Thyroid gland (tissue), 4 donors: ENCODE measurements at regions not wholly inside any gene's neighbourhood (a gene's known extent, or its start where the extent isn't known, plus 50 kb on each side); places are given as distances from the start of the nearest gene placed in this dataset.

Experiments used
- DNase-seq, 2 donors: peaks; one replicate each; pipeline ENCODE4 v3.0.0-alpha.2; 2019
- H3K27ac ChIP-seq, 3 donors: fragments of 200-600 bp; sonication (generic); 1 replicate in 2 of 3; 2 replicates in 1 of 3; pipeline ENCODE4 v1.5.1; 2016 to 2019; ENCODE audit warnings: mild to moderate bottlenecking in 1 of 3, moderate library complexity in 1 of 3
- H3K27me3 ChIP-seq: fragments of 200-600 bp; sonication (generic); one replicate; pipeline ENCODE4 v1.5.1; 2019
- H3K36me3 ChIP-seq, 2 donors: fragments of 200-600 bp; sonication (generic); one replicate each; pipeline ENCODE4 v1.5.1; 2016 to 2019
- H3K4me1 ChIP-seq, 2 donors: fragments of 200-600 bp; sonication (generic); one replicate each; pipeline ENCODE4 v1.5.1; 2017 to 2019
- H3K4me3 ChIP-seq, 3 donors: fragments of 200-600 bp; sonication (generic); replicated peaks in 1 of 3; 1 replicate in 2 of 3; 2 replicates in 1 of 3; pipeline ENCODE4 v1.5.1; 2016; ENCODE audit warnings: mild to moderate bottlenecking in 1 of 3
- H3K9me3 ChIP-seq: fragments of 200-600 bp; sonication (generic); one replicate; pipeline ENCODE4 v1.5.1; 2017
- POLR2A ChIP-seq, 2 donors: fragments of 450-650 bp; IDR thresholded peaks; one replicate each; pipeline ENCODE4 v1.6.1; 2017; ENCODE audit warnings: antibody characterized with exemption in 2 of 2, mild to moderate bottlenecking in 2 of 2, moderate library complexity in 1 of 2
- WGBS, 2 donors: methylation state at CpG; one replicate each; pipeline ENCODE4 v1.1.5; 2017; 5-methylcytosine and 5-hydroxymethylcytosine counted together
- intact Hi-C: fragments of 100-400 bp; cut with DNase I; formaldehyde crosslinking; loops from one replicate; pipeline ENCODE4 v1.15.1; 2023
- TF ChIP-seq, protein P1 (sequence below), 6 experiments: fragments of 200-600 bp in 3 of 6; fragments of 450-650 bp in 3 of 6; sonication (generic) in 3 of 6; IDR thresholded peaks; one replicate each; pipeline ENCODE4 v1.5.1; 2016 to 2019; ENCODE audit warnings: antibody characterized with exemption in 6 of 6, mild to moderate bottlenecking in 2 of 6, inconsistent platforms in 1 of 6, moderate library complexity in 1 of 6

DNA sequence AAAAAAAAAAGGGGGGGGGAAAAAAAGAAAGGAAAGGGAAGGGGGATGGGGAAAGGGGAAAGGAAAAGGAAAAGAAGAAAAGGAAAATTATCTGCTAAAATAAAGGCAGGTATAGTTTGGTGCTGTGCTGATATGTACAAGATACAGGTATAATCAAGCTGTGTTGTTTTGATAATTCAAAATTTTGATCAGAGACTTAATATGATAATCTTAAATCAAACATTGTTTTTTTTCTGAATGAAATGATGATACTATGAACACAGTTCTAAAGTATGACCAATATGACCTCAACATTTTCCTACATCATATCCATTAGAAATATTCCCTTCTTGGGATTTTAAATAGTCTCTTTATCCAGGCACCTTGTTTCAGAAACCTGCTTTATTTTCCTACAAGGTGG lies 115.6 kb upstream of the TRPM3 start:
- Histone ChIP-seq H3K4me3 (no peak overlapping the region), H3K27me3 (no peaks in the 10 kb centered on the region), H3K27ac (no peak overlapping the region), H3K9me3 (no peaks in the 10 kb centered on the region), H3K4me1 (no peaks in the 10 kb centered on the region), H3K36me3 (no peaks in the 10 kb centered on the region)
- TF ChIP-seq, protein P1, sequence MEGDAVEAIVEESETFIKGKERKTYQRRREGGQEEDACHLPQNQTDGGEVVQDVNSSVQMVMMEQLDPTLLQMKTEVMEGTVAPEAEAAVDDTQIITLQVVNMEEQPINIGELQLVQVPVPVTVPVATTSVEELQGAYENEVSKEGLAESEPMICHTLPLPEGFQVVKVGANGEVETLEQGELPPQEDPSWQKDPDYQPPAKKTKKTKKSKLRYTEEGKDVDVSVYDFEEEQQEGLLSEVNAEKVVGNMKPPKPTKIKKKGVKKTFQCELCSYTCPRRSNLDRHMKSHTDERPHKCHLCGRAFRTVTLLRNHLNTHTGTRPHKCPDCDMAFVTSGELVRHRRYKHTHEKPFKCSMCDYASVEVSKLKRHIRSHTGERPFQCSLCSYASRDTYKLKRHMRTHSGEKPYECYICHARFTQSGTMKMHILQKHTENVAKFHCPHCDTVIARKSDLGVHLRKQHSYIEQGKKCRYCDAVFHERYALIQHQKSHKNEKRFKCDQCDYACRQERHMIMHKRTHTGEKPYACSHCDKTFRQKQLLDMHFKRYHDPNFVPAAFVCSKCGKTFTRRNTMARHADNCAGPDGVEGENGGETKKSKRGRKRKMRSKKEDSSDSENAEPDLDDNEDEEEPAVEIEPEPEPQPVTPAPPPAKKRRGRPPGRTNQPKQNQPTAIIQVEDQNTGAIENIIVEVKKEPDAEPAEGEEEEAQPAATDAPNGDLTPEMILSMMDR (IDR thresholded peaks at IDR 0.05) = no peak
- no peak for TF ChIP-seq POLR2A (IDR thresholded peaks at IDR 0.05)
- DNase-seq = no peak
- intact Hi-C loops = no loop called here

DNA sequence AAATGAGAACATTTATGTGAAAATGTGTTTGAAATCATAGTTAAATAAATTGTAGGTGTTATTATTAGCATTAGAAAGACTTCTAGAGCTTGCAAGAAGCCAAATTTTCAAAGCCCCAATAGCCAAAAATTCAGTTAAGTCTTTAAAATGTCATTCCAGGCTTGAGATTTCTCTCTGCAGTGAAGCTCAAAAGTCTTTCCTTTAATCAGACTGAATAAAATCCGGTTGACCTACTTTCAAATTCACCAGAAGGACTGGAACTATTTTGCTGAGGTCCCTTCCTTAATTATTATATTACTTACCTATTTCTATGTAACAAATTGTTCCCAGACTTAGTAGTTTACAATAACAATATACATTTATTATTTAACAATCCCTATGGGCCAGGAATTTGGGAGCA lies 112.2 kb upstream of the TRPM3 start:
- TF ChIP-seq, protein P1 (IDR thresholded peaks at IDR 0.05) = no peak
- TF ChIP-seq POLR2A (IDR thresholded peaks at IDR 0.05) = no peak
- DNase-seq = no peak
- Histone ChIP-seq H3K36me3 (no peaks in the 10 kb centered on the region), H3K27me3 (no peaks in the 10 kb centered on the region), H3K27ac (no peak overlapping the region), H3K9me3 (no peaks in the 10 kb centered on the region), H3K4me3 (no peak overlapping the region), H3K4me1 (no peaks in the 10 kb centered on the region)
- WGBS, 2 donors = 84 to 89% methylated on average over 1 of the region's 1 CpG
- intact Hi-C loops = no loop called here

GRCh38 chr9:71223953-71224538 lies 102.6 kb upstream of the TRPM3 start:
- WGBS, 2 donors = 86 to 93% methylated on average over 1 of the region's 1 CpG
- H3K27me3 ChIP-seq = no peaks in the 10 kb centered on the region
- H3K4me3 ChIP-seq = no peak overlapping the region
- no peaks in the 10 kb centered on the region for H3K4me1 ChIP-seq
- H3K27ac ChIP-seq = no peak overlapping the region
- H3K9me3 ChIP-seq = no peaks in the 10 kb centered on the region
- no peak for TF ChIP-seq POLR2A (IDR thresholded peaks at IDR 0.05)
- TF ChIP-seq, protein P1 (IDR thresholded peaks at IDR 0.05) = no peak
- H3K36me3 ChIP-seq = no peaks in the 10 kb centered on the region
- DNase-seq = no peak
- intact Hi-C loops = no loop called here

DNA sequence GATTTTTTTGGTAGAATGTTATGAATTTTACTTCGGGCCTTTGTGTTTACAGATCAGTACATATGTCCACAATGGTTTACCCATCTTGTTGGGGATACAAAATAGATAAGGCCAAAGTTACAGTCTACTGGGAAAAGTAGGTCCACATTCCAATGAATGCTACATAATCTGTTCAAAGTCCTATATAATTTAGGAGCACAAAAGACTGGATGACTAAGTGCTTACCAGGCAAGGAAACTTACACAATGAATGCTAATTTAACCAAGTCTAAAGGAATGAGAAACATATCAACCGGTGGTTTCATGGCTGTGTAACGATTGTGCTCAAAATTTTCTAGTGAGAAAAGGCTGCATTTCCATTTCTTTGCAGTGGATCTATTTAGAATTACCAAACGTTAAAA lies 97.4 kb upstream of the TRPM3 start:
- Histone ChIP-seq H3K4me1 (no peaks in the 10 kb centered on the region), H3K4me3 (no peak overlapping the region), H3K27ac (no peak overlapping the region), H3K9me3 (no peaks in the 10 kb centered on the region), H3K27me3 (no peaks in the 10 kb centered on the region), H3K36me3 (no peaks in the 10 kb centered on the region)
- intact Hi-C loops = no loop called here
- 71 to 82% methylated on average over 4 of the region's 4 CpGs for WGBS, 2 donors
- no peak for DNase-seq
- TF ChIP-seq, protein P1 (IDR thresholded peaks at IDR 0.05) = no peak
- TF ChIP-seq POLR2A (IDR thresholded peaks at IDR 0.05) = no peak

DNA sequence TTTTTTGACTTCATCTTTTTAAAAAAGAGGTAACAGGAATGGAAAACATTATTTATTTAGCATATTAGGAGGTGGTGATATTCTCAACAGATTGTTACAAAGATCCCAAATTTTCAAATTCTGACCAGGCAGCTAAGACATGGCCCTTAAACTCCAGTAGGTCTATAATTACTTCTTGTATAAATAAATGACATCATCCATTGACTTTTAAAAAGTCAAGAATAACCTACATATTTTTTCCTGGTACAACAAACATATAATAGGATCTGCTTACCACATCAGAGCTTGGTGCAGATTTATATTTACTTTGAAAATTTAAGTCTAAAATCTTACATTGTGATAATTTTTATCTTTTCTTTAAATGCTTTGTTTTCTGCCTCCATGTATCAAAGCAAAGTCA lies 92.2 kb upstream of the TRPM3 start:
- no peak for DNase-seq
- no peaks in the 10 kb centered on the region for H3K36me3 ChIP-seq
- no peaks in the 10 kb centered on the region for H3K9me3 ChIP-seq
- no peak overlapping the region for H3K27ac ChIP-seq
- H3K27me3 ChIP-seq = no peaks in the 10 kb centered on the region
- intact Hi-C loops = no loop called here
- H3K4me1 ChIP-seq = no peaks in the 10 kb centered on the region
- H3K4me3 ChIP-seq = no peak overlapping the region
- no peak for TF ChIP-seq POLR2A (IDR thresholded peaks at IDR 0.05)
- TF ChIP-seq, protein P1 (IDR thresholded peaks at IDR 0.05) = no peak
